Transverse colon (tissue), 4 donors: ENCODE measurements at regions not wholly inside any gene's neighbourhood (a gene's known extent, or its start where the extent isn't known, plus 50 kb on each side); places are given as distances from the start of the nearest gene placed in this dataset.

Source experiments
- CTCF ChIP-seq, 5 experiments: fragments of 200-600 bp in 3 of 5; fragments of 450-650 bp in 2 of 5; sonication (generic) in 3 of 5; IDR thresholded peaks; 1 replicate in 2 of 5; 2 replicates in 3 of 5; pipeline ENCODE4 v1.5.1; 2016 to 2017; ENCODE audit warnings: antibody characterized with exemption in 5 of 5, inconsistent platforms in 3 of 5, mild to moderate bottlenecking in 2 of 5, moderate library complexity in 1 of 5
- POLR2A ChIP-seq: fragments of 450-650 bp; IDR thresholded peaks from one replicate; pipeline ENCODE4 v1.6.1; 2016; ENCODE audit warnings: antibody characterized with exemption, mild to moderate bottlenecking, moderate library complexity
- POLR2AphosphoS5 ChIP-seq, 3 donors: sonication (generic); formaldehyde crosslinking; IDR thresholded peaks; one replicate each; pipeline ENCODE4 v1.6.1; 2016; ENCODE audit warnings: antibody characterized with exemption in 3 of 3

- no peak for TF ChIP-seq CTCF (IDR thresholded peaks at IDR 0.05)
- TF ChIP-seq POLR2A: no peak
- no peak for TF ChIP-seq POLR2AphosphoS5 (IDR thresholded peaks at IDR 0.05)
Observed at GRCh38 chr2:16861530-16861929, 195.9 kb upstream of the CYRIA start.
